Activated CD8-positive, alpha-beta T cell treated with anti-CD3 and anti-CD28 coated beads, Interleukin-2, amount 10 ng/mL, durations not matched to agents 7 days and 5 days (primary cell): ENCODE measurements at regions not wholly inside any gene's neighbourhood (a gene's known extent, or its start where the extent isn't known, plus 50 kb on each side); places are given as distances from the start of the nearest gene placed in this dataset.
A peak's percentile ranks its signal among the peaks of the same experiment; 100 is the strongest.

Experiments used
- ATAC-seq: fragments of 150-1000 bp; cut with Tn5 transposase; one replicate; pipeline ENCODE4 v1.10.0; 2021; ENCODE audit warnings: moderate library complexity
- CTCF ChIA-PET: fragments of 350-600 bp; sonication (Branson Sonifier 250); formaldehyde crosslinking; loops from one replicate; lab custom pipeline; 2021; ENCODE audit warnings: antibody characterized with exemption; lab: Charles Lee
- POLR2A ChIA-PET: fragments of 350-600 bp; sonication (Branson Sonifier 250); formaldehyde crosslinking; loops from one replicate; lab custom pipeline; 2021; ENCODE audit warnings: antibody characterized with exemption; lab: Charles Lee
- DNase-seq: peaks from one replicate; pipeline ENCODE4 v3.0.0-alpha.2; 2020
- H3K27ac Mint-ChIP-seq: one replicate; pipeline ENCODE4 v1.8.0; 2021; ENCODE audit warnings: mild to moderate bottlenecking, mixed read lengths
- H3K27me3 Mint-ChIP-seq: one replicate; pipeline ENCODE4 v1.8.0; 2021; ENCODE audit warnings: low read depth, mixed read lengths
- H3K36me3 Mint-ChIP-seq: one replicate; pipeline ENCODE4 v1.8.0; 2021; ENCODE audit warnings: low read depth, mixed read lengths
- H3K4me1 Mint-ChIP-seq: one replicate; pipeline ENCODE4 v1.8.0; 2021; ENCODE audit warnings: low read depth, mixed read lengths
- H3K4me3 Mint-ChIP-seq: one replicate; pipeline ENCODE4 v1.8.0; 2021; ENCODE audit warnings: mild to moderate bottlenecking, mixed read lengths
- H3K9me3 Mint-ChIP-seq: one replicate; pipeline ENCODE4 v1.8.0; 2022; ENCODE audit warnings: mixed read lengths; ENCODE audit not compliant: insufficient read depth

GRCh38 chr18:47586418-47587070 is 335.1 kb upstream of the SKOR2 start:
- ChIA-PET CTCF (no interaction called here), POLR2A (no interaction called here)
- Mint-ChIP-seq H3K4me3 (no peak overlapping the region), H3K27me3 (peaks cover 3% of the 10 kb centered on the region), H3K9me3 (no peaks in the 10 kb centered on the region), H3K4me1 (peaks cover 5% of the 10 kb centered on the region), H3K27ac (no peak overlapping the region), H3K36me3 (no peaks in the 10 kb centered on the region)
- no peak for ATAC-seq
- DNase-seq, result no peak

GRCh38 chr18:47585914-47586313 is 334.5 kb upstream of the SKOR2 start:
- Mint-ChIP-seq H3K9me3 (no peaks in the 10 kb centered on the region), H3K27me3 (peaks cover 3% of the 10 kb centered on the region), H3K27ac (no peak overlapping the region), H3K4me1 (no peaks in the 10 kb centered on the region), H3K4me3 (no peak overlapping the region), H3K36me3 (no peaks in the 10 kb centered on the region)
- ATAC-seq (no peak), DNase-seq (no peak)
- CTCF ChIA-PET, result no interaction called here
- POLR2A ChIA-PET, result interaction anchor here (0.6 kb wide), 1 partner anchor 463 kb away, joined by 5 read pairs; no protein-coding TSS in a partner anchor

- CTCF ChIA-PET, result no interaction called here
Measured at GRCh38 chr18:47585136-47585535, 333.7 kb upstream of the SKOR2 start.

GRCh38 chr18:47582093-47582492 is 330.6 kb upstream of the SKOR2 start:
- Mint-ChIP-seq H3K27me3 (peaks cover 3% of the 10 kb centered on the region), H3K36me3 (no peaks in the 10 kb centered on the region), H3K4me3 (no peak overlapping the region), H3K4me1 (no peaks in the 10 kb centered on the region), H3K27ac (no peak overlapping the region), H3K9me3 (no peaks in the 10 kb centered on the region)
- ChIA-PET CTCF (interaction anchor here (1.5 kb wide), 1 partner anchor 167 kb away, joined by 3 read pairs; no protein-coding TSS in a partner anchor), POLR2A (no interaction called here)
- ATAC-seq (no peak), DNase-seq (no peak)

More at GRCh38 chr18:47585136-47585535, 333.7 kb upstream of the SKOR2 start:
- no peaks in the 10 kb centered on the region for H3K4me1 Mint-ChIP-seq
- H3K27me3 Mint-ChIP-seq, result peaks cover 3% of the 10 kb centered on the region
- H3K9me3 Mint-ChIP-seq, result no peaks in the 10 kb centered on the region
- H3K27ac Mint-ChIP-seq, result no peak overlapping the region
- H3K36me3 Mint-ChIP-seq, result no peaks in the 10 kb centered on the region
- ATAC-seq (no peak), DNase-seq (no peak)
- H3K4me3 Mint-ChIP-seq, result no peak overlapping the region
- POLR2A ChIA-PET, result interaction anchor here (0.6 kb wide), 2 partner anchors 462 to 536 kb away, joined by 3 to 5 read pairs; no protein-coding TSS in a partner anchor

- Mint-ChIP-seq H3K4me3 (no peak overlapping the region), H3K9me3 (no peaks in the 10 kb centered on the region), H3K27ac (no peak overlapping the region), H3K36me3 (no peaks in the 10 kb centered on the region), H3K27me3 (peaks cover 3% of the 10 kb centered on the region), H3K4me1 (no peaks in the 10 kb centered on the region)
- ChIA-PET POLR2A (no interaction called here), CTCF (no interaction called here)
- ATAC-seq, result no peak
- no peak for DNase-seq
Measured at GRCh38 chr18:47577520-47577919, 326.1 kb upstream of the SKOR2 start.

GRCh38 chr18:47574966-47575365 is 323.5 kb upstream of the SKOR2 start:
- ATAC-seq (no peak), DNase-seq (no peak)
- no peak overlapping the region for H3K27ac Mint-ChIP-seq
- POLR2A ChIA-PET, result no interaction called here
- peaks cover 3% of the 10 kb centered on the region for H3K27me3 Mint-ChIP-seq
- no peaks in the 10 kb centered on the region for H3K9me3 Mint-ChIP-seq
- no peak overlapping the region for H3K4me3 Mint-ChIP-seq
- H3K36me3 Mint-ChIP-seq, result no peaks in the 10 kb centered on the region
- no peaks in the 10 kb centered on the region for H3K4me1 Mint-ChIP-seq
- CTCF ChIA-PET, result no interaction called here

- DNase-seq, result no peak
- ChIA-PET CTCF (no interaction called here), POLR2A (no interaction called here)
- Mint-ChIP-seq H3K27me3 (peaks cover 3% of the 10 kb centered on the region), H3K36me3 (no peaks in the 10 kb centered on the region), H3K9me3 (no peaks in the 10 kb centered on the region), H3K4me3 (no peak overlapping the region), H3K4me1 (no peaks in the 10 kb centered on the region), H3K27ac (no peak overlapping the region)
- ATAC-seq, result no peak
Measured at GRCh38 chr18:47571957-47572356, 320.5 kb upstream of the SKOR2 start.

GRCh38 chr18:47566809-47567208 is 315.3 kb upstream of the SKOR2 start:
- no peak for ATAC-seq
- Mint-ChIP-seq H3K36me3 (no peaks in the 10 kb centered on the region), H3K4me1 (no peaks in the 10 kb centered on the region), H3K27ac (no peak overlapping the region), H3K9me3 (no peaks in the 10 kb centered on the region), H3K4me3 (no peak overlapping the region), H3K27me3 (peaks cover 5% of the 10 kb centered on the region)
- no peak for DNase-seq
- POLR2A ChIA-PET, result no interaction called here
- CTCF ChIA-PET, result no interaction called here

GRCh38 chr18:47560723-47561715 is 309.6 kb upstream of the SKOR2 start:
- DNase-seq (no peak), ATAC-seq (no peak)
- no peak overlapping the region for H3K4me3 Mint-ChIP-seq
- H3K27ac Mint-ChIP-seq, result no peak overlapping the region
- ChIA-PET POLR2A (interaction anchor here (0.7 kb wide), 1 partner anchor 28 kb away, joined by 3 read pairs; no protein-coding TSS in a partner anchor), CTCF (no interaction called here)
- no peaks in the 10 kb centered on the region for H3K36me3 Mint-ChIP-seq
- peaks cover 25% of the 10 kb centered on the region for H3K27me3 Mint-ChIP-seq
- no peaks in the 10 kb centered on the region for H3K9me3 Mint-ChIP-seq
- H3K4me1 Mint-ChIP-seq, result peaks cover 10% of the 10 kb centered on the region

GRCh38 chr18:47558110-47558750 is 306.8 kb upstream of the SKOR2 start:
- H3K9me3 Mint-ChIP-seq, result no peaks in the 10 kb centered on the region
- H3K27me3 Mint-ChIP-seq, result peaks cover 25% of the 10 kb centered on the region
- ChIA-PET CTCF (interaction anchor here (0.6 kb wide), 1 partner anchor 204 kb away, joined by 3 read pairs; no protein-coding TSS in a partner anchor), POLR2A (no interaction called here)
- peak; percentile 33 for DNase-seq
- peaks cover 10% of the 10 kb centered on the region for H3K4me1 Mint-ChIP-seq
- H3K4me3 Mint-ChIP-seq, result no peak overlapping the region
- ATAC-seq, result peak; percentile 67
- no peaks in the 10 kb centered on the region for H3K36me3 Mint-ChIP-seq
- no peak overlapping the region for H3K27ac Mint-ChIP-seq

GRCh38 chr18:47557160-47557559 is 305.7 kb upstream of the SKOR2 start:
- ChIA-PET CTCF (no interaction called here), POLR2A (no interaction called here)
- Mint-ChIP-seq H3K4me1 (peaks cover 10% of the 10 kb centered on the region), H3K27me3 (peaks cover 25% of the 10 kb centered on the region), H3K4me3 (no peak overlapping the region), H3K9me3 (no peaks in the 10 kb centered on the region), H3K27ac (no peak overlapping the region), H3K36me3 (no peaks in the 10 kb centered on the region)
- ATAC-seq, result no peak
- DNase-seq, result no peak
